Kidney (tissue), 13 donors: ENCODE measurements at regions not wholly inside any gene's neighbourhood (a gene's known extent, or its start where the extent isn't known, plus 50 kb on each side); places are given as distances from the start of the nearest gene placed in this dataset.

Experiments
- DNase-seq, 5 donors: peaks; one replicate each; pipeline ENCODE4 v3.0.0-alpha.2; 2013 to 2020
- FAIRE-seq: peaks from 2 replicates; lab custom pipeline; 2012; peaks lifted over from hg19 to GRCh38; lab: Jason Lieb, UNC
- H3K27ac ChIP-seq, 2 donors: one replicate each; pipeline ENCODE4 v1.7.0; 2013; ENCODE audit warnings: low read depth in 2 of 2, low read length in 2 of 2, inconsistent platforms in 1 of 2
- H3K27me3 ChIP-seq: one replicate; pipeline ENCODE4 v1.7.1; 2013; ENCODE audit warnings: low read length, inconsistent platforms; ENCODE audit not compliant: control insufficient read depth, insufficient read depth
- H3K36me3 ChIP-seq, 3 donors: one replicate each; pipeline versions ENCODE4 v1.7.0 to v1.7.1; 2013; ENCODE audit warnings: low read length in 3 of 3, control low read depth in 1 of 3, inconsistent platforms in 1 of 3; ENCODE audit not compliant: insufficient read depth in 3 of 3, control insufficient read depth in 2 of 3
- H3K4me1 ChIP-seq, 3 donors: one replicate each; pipeline versions ENCODE4 v1.7.0 to v1.7.1; 2013; ENCODE audit warnings: low read length in 3 of 3, inconsistent platforms in 1 of 3, low read depth in 1 of 3; ENCODE audit not compliant: control insufficient read depth in 2 of 3, insufficient read depth in 2 of 3
- H3K4me3 ChIP-seq, 3 donors: one replicate each; pipeline versions ENCODE4 v1.7.0 to v1.8.1; 2013; ENCODE audit warnings: low read length in 3 of 3, control low read depth in 1 of 3, inconsistent platforms in 1 of 3
- H3K9ac ChIP-seq, 3 donors: one replicate each; pipeline versions ENCODE4 v1.7.0 to v1.7.1; 2013; ENCODE audit warnings: low read length in 3 of 3, control low read depth in 1 of 3, inconsistent platforms in 1 of 3
- H3K9me3 ChIP-seq, 3 donors: one replicate each; pipeline versions ENCODE4 v1.7.0 to v1.7.1; 2013; ENCODE audit warnings: low read length in 3 of 3, control low read depth in 1 of 3, inconsistent platforms in 1 of 3; ENCODE audit not compliant: control insufficient read depth in 2 of 3, insufficient read depth in 1 of 3
- CTCF ChIP-seq: IDR thresholded peaks from 3 replicates; pipeline ENCODE4 v1.5.1; 2012; ENCODE audit warnings: mild to moderate bottlenecking, moderate library complexity, borderline replicate concordance; ENCODE audit not compliant: insufficient read depth; ENCODE audit errors: extremely low read depth
- intact Hi-C: fragments of 100-400 bp; cut with DNase I; formaldehyde crosslinking; loops from one replicate; pipeline ENCODE4 v1.11.1; 2022
- donor health status: control.
- donor health status: control.
- donor health status: control.
- donor health status: control.
- donor health status: control.
- donor health status: DM: yes; HTN: yes; CAD: no.
- donor health status: Normal renal cell carcinoma (clear cell type).

DNA sequence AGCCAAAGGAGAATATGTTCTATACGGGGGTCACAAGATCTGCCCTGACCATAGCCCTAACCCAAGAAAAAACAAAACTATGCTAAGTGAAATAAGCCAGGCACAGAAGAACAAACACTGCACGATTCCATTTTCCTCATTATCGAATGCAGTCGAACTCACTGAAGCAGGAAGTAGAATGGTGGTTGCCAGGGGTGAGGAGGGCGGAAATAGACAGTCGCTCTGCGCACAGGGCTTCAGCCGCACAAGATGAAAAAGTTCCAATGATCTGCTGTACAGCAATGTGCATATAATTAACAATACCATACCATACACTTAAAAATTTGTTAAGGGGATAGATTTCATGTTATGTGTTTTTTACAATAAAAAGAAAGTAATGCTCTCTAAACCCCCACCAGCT lies 257.7 kb downstream of the TXNL1 start:
- no peaks in the 10 kb centered on the region for H3K9me3 ChIP-seq
- TF ChIP-seq CTCF, result no peak
- H3K27ac ChIP-seq, result no peak overlapping the region
- intact Hi-C loops, result no loop called here
- DNase-seq (no peak), FAIRE-seq (no peak)
- no peak overlapping the region for H3K9ac ChIP-seq
- no peak overlapping the region for H3K4me3 ChIP-seq
- H3K27me3 ChIP-seq, result no peaks in the 10 kb centered on the region
- H3K36me3 ChIP-seq, result no peaks in the 10 kb centered on the region
- no peaks in the 10 kb centered on the region for H3K4me1 ChIP-seq

DNA sequence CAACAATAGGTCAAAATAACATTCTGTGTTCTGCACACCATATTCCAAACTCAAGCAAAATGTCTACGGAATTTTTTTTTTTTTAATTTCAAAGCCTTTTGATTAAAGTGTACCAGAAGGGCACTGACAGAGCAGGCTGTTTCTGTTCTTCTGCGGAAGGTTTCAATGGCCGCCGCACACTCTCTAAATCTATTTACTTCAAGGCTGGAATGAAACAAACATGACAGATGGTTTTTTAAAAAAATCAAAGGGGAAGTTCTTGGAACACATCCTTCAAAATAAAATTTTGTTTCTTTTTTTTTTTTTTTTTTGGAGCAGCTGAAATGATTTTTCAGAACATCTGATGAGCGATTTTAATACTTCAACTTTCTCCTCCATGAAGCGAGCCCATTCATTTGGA lies 259.1 kb downstream of the TXNL1 start:
- TF ChIP-seq CTCF, result no peak
- DNase-seq (peak in 1 of 5 donors; percentile 20), FAIRE-seq (no peak)
- Histone ChIP-seq H3K27ac (no peak overlapping the region), H3K4me3 (no peak overlapping the region), H3K36me3 (no peaks in the 10 kb centered on the region), H3K9ac (no peak overlapping the region), H3K4me1 (no peaks in the 10 kb centered on the region), H3K27me3 (no peaks in the 10 kb centered on the region), H3K9me3 (no peaks in the 10 kb centered on the region)
- intact Hi-C loops, result no loop called here

- Histone ChIP-seq H3K9ac (no peak overlapping the region), H3K36me3 (no peaks in the 10 kb centered on the region), H3K4me3 (no peak overlapping the region), H3K27ac (no peak overlapping the region), H3K4me1 (no peaks in the 10 kb centered on the region), H3K9me3 (no peaks in the 10 kb centered on the region), H3K27me3 (no peaks in the 10 kb centered on the region)
- TF ChIP-seq CTCF, result no peak
- FAIRE-seq (no peak), DNase-seq (peak in 2 of 5 donors; percentile 25 to 57)
- intact Hi-C loops, result no loop called here
Observed at GRCh38 chr18:56377231-56377630, 261.2 kb downstream of the TXNL1 start.

- no peaks in the 10 kb centered on the region for H3K9me3 ChIP-seq
- no peak overlapping the region for H3K27ac ChIP-seq
- no peaks in the 10 kb centered on the region for H3K4me1 ChIP-seq
- FAIRE-seq (no peak), DNase-seq (no peak)
- no peak overlapping the region for H3K9ac ChIP-seq
- no peaks in the 10 kb centered on the region for H3K27me3 ChIP-seq
- no peaks in the 10 kb centered on the region for H3K36me3 ChIP-seq
- intact Hi-C loops, result no loop called here
- TF ChIP-seq CTCF, result no peak
- H3K4me3 ChIP-seq, result no peak overlapping the region
Observed at GRCh38 chr18:56374007-56374655, 264.3 kb downstream of the TXNL1 start.
